ENCODE measurements at regions not wholly inside any gene's neighbourhood (a gene's known extent, or its start where the extent isn't known, plus 50 kb on each side); places are given as distances from the start of the nearest gene placed in this dataset.
"Not testable (repeated sequence)": the region's sequence is repeated elsewhere in the genome, so short reads cannot be mapped to it uniquely, and the experiment has no call there.

DNA sequence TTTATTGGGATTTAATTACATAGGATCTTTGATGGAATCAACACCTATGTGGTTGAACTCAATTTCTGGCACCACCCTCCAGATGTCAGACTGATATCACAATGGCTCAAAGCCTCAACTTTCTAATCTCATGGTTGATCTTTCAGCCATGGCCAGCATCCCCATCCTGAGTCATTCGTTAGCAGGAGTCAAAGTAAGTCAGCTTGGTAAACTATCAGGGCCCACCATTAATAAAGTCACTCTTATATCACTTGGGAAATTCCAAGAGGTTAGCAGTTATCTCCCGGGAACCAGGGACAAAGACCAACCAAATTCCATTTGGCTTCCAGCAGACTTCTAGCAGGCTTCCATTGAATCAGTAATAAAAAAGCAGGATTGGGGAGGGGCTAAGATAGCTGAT is 50.7 kb upstream of the TNFSF4 start:
- Mint-ChIP-seq H3K36me3 (ENCODE audit: insufficient read depth, unreplicated experiment) (no peaks in the 10 kb centered on the region), H3K9me3 (ENCODE audit: unreplicated experiment) (peaks cover 9% of the 10 kb centered on the region), H3K4me3 (ENCODE audit: unreplicated experiment) (no peak overlapping the region), H3K27me3 (ENCODE audit: insufficient read depth, unreplicated experiment) (no peaks in the 10 kb centered on the region), H3K4me1 (ENCODE audit: low read depth, unreplicated experiment) (no peaks in the 10 kb centered on the region), H3K27ac (ENCODE audit: unreplicated experiment) (no peak overlapping the region)
- TF ChIP-seq, protein P1, sequence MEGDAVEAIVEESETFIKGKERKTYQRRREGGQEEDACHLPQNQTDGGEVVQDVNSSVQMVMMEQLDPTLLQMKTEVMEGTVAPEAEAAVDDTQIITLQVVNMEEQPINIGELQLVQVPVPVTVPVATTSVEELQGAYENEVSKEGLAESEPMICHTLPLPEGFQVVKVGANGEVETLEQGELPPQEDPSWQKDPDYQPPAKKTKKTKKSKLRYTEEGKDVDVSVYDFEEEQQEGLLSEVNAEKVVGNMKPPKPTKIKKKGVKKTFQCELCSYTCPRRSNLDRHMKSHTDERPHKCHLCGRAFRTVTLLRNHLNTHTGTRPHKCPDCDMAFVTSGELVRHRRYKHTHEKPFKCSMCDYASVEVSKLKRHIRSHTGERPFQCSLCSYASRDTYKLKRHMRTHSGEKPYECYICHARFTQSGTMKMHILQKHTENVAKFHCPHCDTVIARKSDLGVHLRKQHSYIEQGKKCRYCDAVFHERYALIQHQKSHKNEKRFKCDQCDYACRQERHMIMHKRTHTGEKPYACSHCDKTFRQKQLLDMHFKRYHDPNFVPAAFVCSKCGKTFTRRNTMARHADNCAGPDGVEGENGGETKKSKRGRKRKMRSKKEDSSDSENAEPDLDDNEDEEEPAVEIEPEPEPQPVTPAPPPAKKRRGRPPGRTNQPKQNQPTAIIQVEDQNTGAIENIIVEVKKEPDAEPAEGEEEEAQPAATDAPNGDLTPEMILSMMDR (IDR thresholded peaks at IDR 0.05; ENCODE audit: insufficient read depth in 1 of 2, low read depth in 1 of 2, low read length in 1 of 2, severe bottlenecking in 1 of 2, unreplicated experiment in 1 of 2) = no peak
- ChIA-PET CTCF (no interaction called here), POLR2A (no interaction called here)
- no peak for DNase-seq
- intact Hi-C loops (cut with micrococcal nuclease; ENCODE audit: unreplicated experiment) = no loop called here
- H3K36me3 ChIP-seq (ENCODE audit: control insufficient read depth, insufficient read depth, low read length) = no peaks in the 10 kb centered on the region
- no peak overlapping the region for H3K4me3 ChIP-seq (ENCODE audit: low read depth, low read length)
- H3K4me1 ChIP-seq = no peaks in the 10 kb centered on the region
- H3K9me3 ChIP-seq = peaks cover 4% of the 10 kb centered on the region
- BruUV-seq (replicated peaks) = no TSS peak
- no peaks in the 10 kb centered on the region for H3K27me3 ChIP-seq (replicated peaks; ENCODE audit: control insufficient read depth, insufficient read depth, low read length)

GRCh38 chr1:173258479-173259264 is 51.5 kb upstream of the TNFSF4 start:
- H3K27me3 ChIP-seq (replicated peaks; ENCODE audit: control insufficient read depth, insufficient read depth, low read length) = no peaks in the 10 kb centered on the region
- DNase-seq = no peak
- POLR2A ChIA-PET = no interaction called here
- H3K4me1 ChIP-seq = no peaks in the 10 kb centered on the region
- TF ChIP-seq, protein P1 (IDR thresholded peaks at IDR 0.05; ENCODE audit: insufficient read depth in 1 of 2, low read depth in 1 of 2, low read length in 1 of 2, severe bottlenecking in 1 of 2, unreplicated experiment in 1 of 2) = no peak
- no peaks in the 10 kb centered on the region for H3K27me3 Mint-ChIP-seq (ENCODE audit: insufficient read depth, unreplicated experiment)
- BruUV-seq (replicated peaks) = no TSS peak
- no peaks in the 10 kb centered on the region for H3K36me3 ChIP-seq (ENCODE audit: control insufficient read depth, insufficient read depth, low read length)
- CTCF ChIA-PET = no interaction called here
- no peak overlapping the region for H3K4me3 Mint-ChIP-seq (ENCODE audit: unreplicated experiment)
- intact Hi-C loops (cut with micrococcal nuclease; ENCODE audit: unreplicated experiment) = no loop called here
- H3K4me1 Mint-ChIP-seq (ENCODE audit: low read depth, unreplicated experiment) = no peaks in the 10 kb centered on the region
- H3K9me3 ChIP-seq = peaks cover 4% of the 10 kb centered on the region
- peaks cover 9% of the 10 kb centered on the region for H3K9me3 Mint-ChIP-seq (ENCODE audit: unreplicated experiment)
- H3K36me3 Mint-ChIP-seq (ENCODE audit: insufficient read depth, unreplicated experiment) = no peaks in the 10 kb centered on the region
- H3K27ac Mint-ChIP-seq (ENCODE audit: unreplicated experiment) = no peak overlapping the region
- H3K4me3 ChIP-seq (ENCODE audit: low read depth, low read length) = no peak overlapping the region

DNA sequence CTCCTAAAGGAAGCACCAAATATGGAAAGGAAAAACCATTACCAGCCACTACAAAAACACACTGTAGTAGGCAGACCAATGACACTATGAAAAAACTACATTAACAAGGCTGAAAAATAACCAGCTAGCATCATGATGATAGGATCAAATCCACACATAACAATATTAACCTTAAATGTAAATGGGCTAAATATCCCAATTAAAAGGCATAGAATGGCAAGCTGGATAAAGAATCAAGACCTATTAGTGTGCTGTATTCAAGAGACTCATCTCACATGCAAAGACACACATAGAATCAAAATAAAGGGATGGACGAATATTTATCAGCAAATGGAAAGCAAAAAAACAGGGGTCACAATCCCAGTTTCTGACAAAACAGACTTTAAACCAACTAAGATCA is 53.2 kb upstream of the TNFSF4 start:
- H3K27me3 ChIP-seq (replicated peaks; ENCODE audit: control insufficient read depth, insufficient read depth, low read length); H3K27me3 Mint-ChIP-seq (ENCODE audit: insufficient read depth, unreplicated experiment); H3K4me1 ChIP-seq; POLR2A ChIA-PET; CTCF ChIA-PET; H3K4me3 Mint-ChIP-seq (ENCODE audit: unreplicated experiment); BruUV-seq (replicated peaks); H3K9me3 ChIP-seq; H3K36me3 ChIP-seq (ENCODE audit: control insufficient read depth, insufficient read depth, low read length); H3K4me3 ChIP-seq (ENCODE audit: low read depth, low read length); intact Hi-C loops (cut with micrococcal nuclease; ENCODE audit: unreplicated experiment); H3K36me3 Mint-ChIP-seq (ENCODE audit: insufficient read depth, unreplicated experiment); H3K4me1 Mint-ChIP-seq (ENCODE audit: low read depth, unreplicated experiment); H3K27ac Mint-ChIP-seq (ENCODE audit: unreplicated experiment); DNase-seq; H3K9me3 Mint-ChIP-seq (ENCODE audit: unreplicated experiment): not testable (repeated sequence)
